Endothelial cell of umbilical vein (primary cell): ENCODE measurements at regions not wholly inside any gene's neighbourhood (a gene's known extent, or its start where the extent isn't known, plus 50 kb on each side); places are given as distances from the start of the nearest gene placed in this dataset.

Source experiments
- BruUV-seq: library from RNA; stranded (reverse); fragments of 400-500 nt; replicated peaks from 2 replicates; lab custom pipeline; 2021; lab: Mats Ljungman, UMichigan
- CTCF ChIA-PET: fragments of 300-600, 350-600 bp; sonication (Branson Sonifier 250); formaldehyde crosslinking; loops from one replicate; lab custom pipeline; 2021; ENCODE audit warnings: antibody characterized with exemption, inconsistent platforms; lab: Charles Lee
- POLR2A ChIA-PET: fragments of 300-600, 350-600 bp; sonication (Branson Sonifier 250); formaldehyde crosslinking; loops from one replicate; lab custom pipeline; 2021; ENCODE audit warnings: antibody characterized with exemption, inconsistent platforms; lab: Charles Lee
- DNase-seq: peaks from one replicate; pipeline ENCODE4 v3.0.0-alpha.2; 2011; ENCODE audit warnings: low read depth, low spot score
- FAIRE-seq: peaks from 2 replicates; lab custom pipeline; 2011; peaks lifted over from hg19 to GRCh38; lab: Jason Lieb, UNC
- H2AFZ ChIP-seq: 2 replicates; pipeline ENCODE4 v1.6.0; 2012; ENCODE audit warnings: low read depth, low read length, control low read depth, inconsistent platforms
- H3K27ac ChIP-seq: 2 replicates; pipeline ENCODE4 v1.5.1; 2011; ENCODE audit warnings: low read depth, mild to moderate bottlenecking, control low read depth, low read length, moderate library complexity; ENCODE audit not compliant: insufficient read depth
- H3K27me3 ChIP-seq, 2 experiments: 2 replicates each; pipeline versions ENCODE4 v1.6.0 to v1.6.1; 2011; ENCODE audit warnings: low read length in 2 of 2, mixed read lengths in 1 of 2; ENCODE audit not compliant: control insufficient read depth in 2 of 2, insufficient read depth in 2 of 2
- H3K36me3 ChIP-seq, 2 experiments: 2 replicates in 1 of 2; 3 replicates in 1 of 2; pipeline ENCODE4 v1.5.1; 2011; ENCODE audit warnings: low read length in 2 of 2, mild to moderate bottlenecking in 1 of 2, moderate library complexity in 1 of 2; ENCODE audit not compliant: control insufficient read depth in 2 of 2, insufficient read depth in 2 of 2; ENCODE audit errors: extremely low read depth in 1 of 2
- H3K4me1 ChIP-seq: 3 replicates; pipeline ENCODE4 v1.5.1; 2011; ENCODE audit warnings: mild to moderate bottlenecking, low read length; ENCODE audit not compliant: control insufficient read depth, insufficient read depth; ENCODE audit errors: extremely low read depth
- H3K4me2 ChIP-seq: 2 replicates; pipeline ENCODE4 v1.6.1; 2011; ENCODE audit warnings: low read length, control low read depth, mixed read lengths; ENCODE audit not compliant: insufficient read depth
- H3K4me3 ChIP-seq, 3 experiments: fragments of 200-600 bp in 1 of 3; sonication (generic), shearing (Covaris generic) in 1 of 3; replicated peaks in 1 of 3; 2 replicates each; pipeline ENCODE4 v1.5.1; 2011 to 2016; ENCODE audit warnings: control low read depth in 3 of 3, low read length in 3 of 3, mild to moderate bottlenecking in 2 of 3, inconsistent platforms in 1 of 3, low read depth in 1 of 3, moderate library complexity in 1 of 3; ENCODE audit not compliant: insufficient read depth in 1 of 3
- H3K79me2 ChIP-seq: 2 replicates; pipeline ENCODE4 v1.6.0; 2012; ENCODE audit warnings: low read length, inconsistent platforms; ENCODE audit not compliant: control insufficient read depth, insufficient read depth
- H3K9ac ChIP-seq: replicated peaks from 2 replicates; pipeline ENCODE3; 2011; ENCODE audit warnings: low read length, control low read depth; ENCODE audit not compliant: insufficient read depth; ENCODE audit errors: extremely low read depth
- H3K9me1 ChIP-seq: replicated peaks from 3 replicates; pipeline ENCODE4 v1.6.0; 2011; ENCODE audit warnings: mild to moderate bottlenecking, low read length; ENCODE audit not compliant: control insufficient read depth, insufficient read depth; ENCODE audit errors: extremely low read depth
- H3K9me3 ChIP-seq: replicated peaks from 2 replicates; pipeline ENCODE4 v1.5.1; 2012; ENCODE audit warnings: low read length, inconsistent platforms; ENCODE audit not compliant: control insufficient read depth, insufficient read depth
- H4K20me1 ChIP-seq: replicated peaks from 2 replicates; pipeline ENCODE3; 2011; ENCODE audit warnings: mild to moderate bottlenecking, low read length; ENCODE audit not compliant: control insufficient read depth, insufficient read depth; ENCODE audit errors: extremely low read depth
- CTCF ChIP-seq, 2 donors: IDR thresholded peaks; 1 replicate in 1 of 2; 2 replicates in 1 of 2; pipeline ENCODE4 v1.5.1; 2011; ENCODE audit warnings: low read length in 2 of 2, mild to moderate bottlenecking in 2 of 2, moderate library complexity in 2 of 2, control low read depth in 1 of 2, inconsistent platforms in 1 of 2, low read depth in 1 of 2; ENCODE audit not compliant: insufficient read depth in 1 of 2; ENCODE audit errors: extremely low read depth in 1 of 2
- EZH2 ChIP-seq: IDR thresholded peaks from 2 replicates; pipeline ENCODE4 v1.6.1; 2012; ENCODE audit warnings: borderline replicate concordance, low read depth, mild to moderate bottlenecking, moderate library complexity, low read length, inconsistent platforms; ENCODE audit not compliant: severe bottlenecking
- FOS ChIP-seq: IDR thresholded peaks from 2 replicates; pipeline ENCODE4 v1.6.1; 2011; ENCODE audit warnings: mild to moderate bottlenecking, low read length, moderate library complexity, borderline replicate concordance; ENCODE audit not compliant: insufficient read depth
- GATA2 ChIP-seq: IDR thresholded peaks from 2 replicates; pipeline ENCODE4 v1.7.0; 2011; ENCODE audit warnings: low read depth, mild to moderate bottlenecking, moderate library complexity, mixed read lengths, low read length; ENCODE audit not compliant: insufficient read length, insufficient read depth
- JUN ChIP-seq: IDR thresholded peaks from 2 replicates; pipeline ENCODE4 v1.6.1; 2011; ENCODE audit warnings: borderline replicate concordance, low read depth; ENCODE audit not compliant: insufficient read length, insufficient read depth
- MAX ChIP-seq: IDR thresholded peaks from 2 replicates; pipeline ENCODE4 v1.6.1; 2011; ENCODE audit not compliant: insufficient read depth, insufficient read length
- MYC ChIP-seq: IDR thresholded peaks from one replicate; pipeline ENCODE4 v1.6.1; 2011; ENCODE audit warnings: mild to moderate bottlenecking, low read depth, low read length
- POLR2A ChIP-seq: IDR thresholded peaks from 2 replicates; pipeline ENCODE4 v1.6.1; 2012; ENCODE audit warnings: low read depth, mild to moderate bottlenecking, control low read depth, low read length
- POLR2AphosphoS5 ChIP-seq: IDR thresholded peaks from 2 replicates; pipeline ENCODE4 v1.6.1; 2012; ENCODE audit warnings: low read depth, mild to moderate bottlenecking, control low read depth, low read length, moderate library complexity; ENCODE audit not compliant: insufficient read depth
- dilution Hi-C: fragments of 300-500 bp; cut with MboI; formaldehyde crosslinking; loops from one replicate; pipeline ENCODE4 v1.15.0; 2019; ENCODE audit warnings: low sequenced_read_pairs; ENCODE audit not compliant: extremely low pct_ligation_motif_present
- intact Hi-C: fragments of 100-400 bp; cut with micrococcal nuclease; formaldehyde crosslinking; loops from one replicate; pipeline ENCODE4 v1.10.0; 2022

- dilution Hi-C loops (no loop called here), intact Hi-C loops (no loop called here)
- FAIRE-seq, result no peak
- no peak overlapping the region for H3K9ac ChIP-seq
- DNase-seq, result no peak
- no peaks in the 10 kb centered on the region for H4K20me1 ChIP-seq
- no peak for TF ChIP-seq MAX
- no peak for TF ChIP-seq EZH2
- no peak for TF ChIP-seq JUN
- no peak for TF ChIP-seq FOS
- no peak for TF ChIP-seq CTCF (IDR thresholded peaks at IDR 0.05; ENCODE audit: extremely low read depth in 1 of 2, insufficient read depth in 1 of 2, low read depth in 1 of 2, low read length in 2 of 2)
- TF ChIP-seq GATA2, result no peak
- TF ChIP-seq POLR2AphosphoS5, result no peak
- TF ChIP-seq MYC, result no peak
- TF ChIP-seq POLR2A, result no peak
- H3K9me3 ChIP-seq, result no peaks in the 10 kb centered on the region
- no peak overlapping the region for H3K27ac ChIP-seq
- no peaks in the 10 kb centered on the region for H3K27me3 ChIP-seq
- no peaks in the 10 kb centered on the region for H3K9me1 ChIP-seq
- no peaks in the 10 kb centered on the region for H3K36me3 ChIP-seq
- no peak overlapping the region for H3K4me3 ChIP-seq
- H2AFZ ChIP-seq, result no peak overlapping the region
- no TSS peak for BruUV-seq
- no peaks in the 10 kb centered on the region for H3K79me2 ChIP-seq
- H3K4me2 ChIP-seq, result no peak overlapping the region
- POLR2A ChIA-PET, result no interaction called here
- CTCF ChIA-PET, result no interaction called here
- no peaks in the 10 kb centered on the region for H3K4me1 ChIP-seq
Observed at GRCh38 chr15:87556886-87557285, 699.7 kb downstream of the NTRK3 start.
